ENCODE measurements at regions not wholly inside any gene's neighbourhood (a gene's known extent, or its start where the extent isn't known, plus 50 kb on each side); places are given as distances from the start of the nearest gene placed in this dataset.
"Not testable (repeated sequence)": the region's sequence is repeated elsewhere in the genome, so short reads cannot be mapped to it uniquely, and the experiment has no call there.

- H3K36me3 ChIP-seq = no peaks in the 10 kb centered on the region
- H3K27me3 ChIP-seq = no peaks in the 10 kb centered on the region
- DNase-seq = no peak
- H3K4me1 ChIP-seq = no peaks in the 10 kb centered on the region
- intact Hi-C loops (cut with DNase I; ENCODE audit: low total_unique reads) = no loop called here
- peaks cover 0 to 5% of the 10 kb centered on the region in 2 donors for H3K9me3 ChIP-seq
- H3K27ac ChIP-seq = no peak overlapping the region
- no peak overlapping the region for H3K4me3 ChIP-seq
- no peak for TF ChIP-seq POLR2A (IDR thresholded peaks at IDR 0.05)
- no peak for TF ChIP-seq CTCF (IDR thresholded peaks at IDR 0.05)
These were observed 154.0 kb upstream of the LMNTD1 start for GRCh38 chr12:25707056-25707455.

GRCh38 chr12:25708661-25709060, 155.6 kb upstream of the LMNTD1 start:
- H3K27me3 ChIP-seq = no peaks in the 10 kb centered on the region
- no peaks in the 10 kb centered on the region for H3K36me3 ChIP-seq
- TF ChIP-seq POLR2A (IDR thresholded peaks at IDR 0.05) (no peak), CTCF (IDR thresholded peaks at IDR 0.05) (no peak)
- peaks cover 0 to 5% of the 10 kb centered on the region in 2 donors for H3K9me3 ChIP-seq
- H3K4me3 ChIP-seq = no peak overlapping the region
- DNase-seq = no peak
- no peak overlapping the region for H3K27ac ChIP-seq
- intact Hi-C loops (cut with DNase I; ENCODE audit: low total_unique reads) = no loop called here
- H3K4me1 ChIP-seq = no peaks in the 10 kb centered on the region

GRCh38 chr12:25710128-25710527, 157.0 kb upstream of the LMNTD1 start:
- peaks cover 0 to 5% of the 10 kb centered on the region in 2 donors for H3K9me3 ChIP-seq
- TF ChIP-seq POLR2A (IDR thresholded peaks at IDR 0.05) (no peak), CTCF (IDR thresholded peaks at IDR 0.05) (no peak)
- H3K36me3 ChIP-seq = no peaks in the 10 kb centered on the region
- no peaks in the 10 kb centered on the region for H3K4me1 ChIP-seq
- no peaks in the 10 kb centered on the region for H3K27me3 ChIP-seq
- DNase-seq = no peak
- intact Hi-C loops (cut with DNase I; ENCODE audit: low total_unique reads) = no loop called here
- H3K27ac ChIP-seq = no peak overlapping the region
- H3K4me3 ChIP-seq = no peak overlapping the region

- H3K27ac ChIP-seq; H3K36me3 ChIP-seq; DNase-seq; H3K9me3 ChIP-seq; H3K27me3 ChIP-seq; intact Hi-C loops (cut with DNase I; ENCODE audit: low total_unique reads); H3K4me1 ChIP-seq; H3K4me3 ChIP-seq: not testable (repeated sequence)
These were observed 158.0 kb upstream of the LMNTD1 start for GRCh38 chr12:25710938-25711605.

GRCh38 chr12:25712169-25712568, 159.1 kb upstream of the LMNTD1 start:
- intact Hi-C loops (cut with DNase I; ENCODE audit: low total_unique reads) = no loop called here
- TF ChIP-seq CTCF (IDR thresholded peaks at IDR 0.05) (no peak), POLR2A (IDR thresholded peaks at IDR 0.05) (no peak)
- H3K36me3 ChIP-seq = no peaks in the 10 kb centered on the region
- H3K9me3 ChIP-seq = peaks cover 0 to 5% of the 10 kb centered on the region in 2 donors
- no peaks in the 10 kb centered on the region for H3K4me1 ChIP-seq
- DNase-seq = no peak
- no peak overlapping the region for H3K4me3 ChIP-seq
- no peak overlapping the region for H3K27ac ChIP-seq
- H3K27me3 ChIP-seq = no peaks in the 10 kb centered on the region

GRCh38 chr12:25713264-25713663, 160.2 kb upstream of the LMNTD1 start:
- Histone ChIP-seq H3K9me3 (peaks cover 0 to 5% of the 10 kb centered on the region in 2 donors), H3K4me1 (no peaks in the 10 kb centered on the region), H3K27ac (no peak overlapping the region), H3K36me3 (no peaks in the 10 kb centered on the region), H3K4me3 (no peak overlapping the region), H3K27me3 (no peaks in the 10 kb centered on the region)
- intact Hi-C loops (cut with DNase I; ENCODE audit: low total_unique reads) = loop anchor here (1.0 kb wide), 1 partner anchor 31 kb away; no protein-coding TSS in a partner anchor
- no peak for DNase-seq
- no peak for TF ChIP-seq CTCF (IDR thresholded peaks at IDR 0.05)
